22Rv1 (cell line): ENCODE measurements at regions not wholly inside any gene's neighbourhood (a gene's known extent, or its start where the extent isn't known, plus 50 kb on each side); places are given as distances from the start of the nearest gene placed in this dataset.

Experiments used
- CTCF ChIP-seq: fragments of 450-650 bp; IDR thresholded peaks from 2 replicates; pipeline ENCODE4 v1.5.1; 2017; ENCODE audit warnings: mild to moderate bottlenecking
- ZFX ChIP-seq: fragments of 450-650 bp; IDR thresholded peaks from 2 replicates; pipeline ENCODE4 v1.6.1; 2017; ENCODE audit warnings: antibody characterized with exemption, borderline replicate concordance

- TF ChIP-seq CTCF (no peak), ZFX (no peak)
Observed at GRCh38 chr3:46080969-46081345, 53.7 kb upstream of the XCR1 start.
